Stimulated activated CD4-positive, alpha-beta T cell treated with anti-CD3 and anti-CD28 coated beads, Interleukin-4, amount 100 ng/mL, for 24 hours (primary cell): ENCODE measurements at regions not wholly inside any gene's neighbourhood (a gene's known extent, or its start where the extent isn't known, plus 50 kb on each side); places are given as distances from the start of the nearest gene placed in this dataset.

Experiments used
- DNase-seq: peaks from one replicate; pipeline ENCODE4 v3.0.0-alpha.2; 2020

DNA sequence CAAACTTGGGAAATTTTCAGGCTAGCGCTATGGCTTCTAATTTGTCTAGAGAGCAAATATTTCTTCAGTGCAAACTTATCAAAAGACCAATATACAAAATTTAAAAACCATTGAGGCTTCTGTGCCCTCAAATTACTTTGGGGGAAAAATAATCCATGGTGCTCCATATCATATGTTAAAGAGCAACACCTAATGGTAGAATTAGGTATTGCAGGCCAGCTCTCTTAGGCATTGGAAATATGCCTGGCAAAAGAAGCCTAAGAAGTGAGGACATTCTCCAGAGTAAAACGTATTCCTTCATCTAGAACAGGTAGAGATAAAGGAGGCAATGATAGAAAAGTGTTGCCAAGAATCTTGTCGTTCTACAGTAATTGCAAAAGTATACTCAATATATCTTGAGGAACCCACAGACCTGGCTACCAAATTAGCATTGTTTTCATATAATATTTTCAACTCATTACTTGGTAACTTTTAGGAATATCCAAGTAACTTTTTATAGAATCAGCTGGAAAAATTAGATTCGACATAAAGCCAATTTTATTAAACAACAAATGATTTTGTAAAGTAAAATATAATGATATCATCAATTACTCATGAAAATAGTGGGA lies 401.1 kb downstream of the BCL11A start:
- no peak for DNase-seq

DNA sequence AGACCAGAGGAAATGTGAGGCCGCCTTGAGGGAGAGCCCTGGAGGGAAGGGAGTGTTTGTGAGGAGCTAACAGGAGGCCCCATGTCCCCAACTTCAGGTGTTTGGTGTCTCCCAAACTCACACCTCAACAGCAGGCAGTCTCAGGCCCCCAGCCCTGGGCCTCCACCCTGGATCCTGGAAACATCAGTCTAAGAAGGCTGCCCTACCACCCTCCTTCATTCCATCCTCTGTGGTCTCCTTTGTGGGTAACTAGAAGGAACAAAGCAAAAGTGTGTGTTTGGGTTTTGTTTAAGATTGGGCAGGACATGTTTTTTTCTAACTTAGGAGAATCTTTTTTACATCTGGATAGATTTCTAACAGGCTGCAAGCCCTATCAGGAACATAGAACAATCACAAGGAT lies 404.3 kb downstream of the BCL11A start:
- DNase-seq: no peak

DNA sequence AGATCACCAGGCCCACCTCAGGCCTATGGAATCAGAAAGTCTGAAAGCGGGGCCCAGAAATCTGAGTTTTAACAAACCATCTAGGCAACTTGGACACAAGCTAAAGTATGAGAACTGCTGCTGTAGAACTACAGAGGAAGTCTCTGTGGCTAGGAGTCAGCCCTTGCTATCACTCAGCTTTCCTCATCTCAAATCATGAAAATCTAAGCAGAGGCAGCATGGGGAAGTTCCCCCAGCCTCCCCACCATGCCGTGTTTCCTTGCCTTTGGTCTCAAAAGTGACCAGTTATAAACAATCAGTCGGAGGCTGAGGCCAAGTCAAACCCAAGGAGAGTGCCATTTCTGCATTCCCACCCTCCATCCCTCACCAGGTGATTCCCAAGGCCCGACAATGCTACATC lies 404.7 kb downstream of the BCL11A start:
- no peak for DNase-seq

DNA sequence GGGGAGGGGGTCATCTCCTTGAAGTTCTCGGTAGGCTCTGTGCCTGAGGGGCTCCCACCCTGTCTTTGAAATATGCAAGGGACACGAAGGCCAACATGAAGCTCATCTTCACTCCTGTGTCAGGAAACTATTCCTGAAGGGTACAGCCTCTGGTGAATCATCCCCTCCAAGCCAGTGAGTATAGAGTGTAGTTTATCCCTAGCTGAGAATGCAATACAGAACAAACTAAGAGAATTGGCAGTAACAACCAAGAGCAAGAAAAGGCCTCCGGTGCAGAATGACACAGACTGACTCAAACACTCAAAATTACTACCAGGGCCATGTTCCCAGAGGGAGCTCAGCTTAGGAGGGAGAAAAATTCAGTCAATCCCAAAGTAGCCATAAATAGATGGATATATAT lies 413.3 kb downstream of the BCL11A start:
- no peak for DNase-seq

DNA sequence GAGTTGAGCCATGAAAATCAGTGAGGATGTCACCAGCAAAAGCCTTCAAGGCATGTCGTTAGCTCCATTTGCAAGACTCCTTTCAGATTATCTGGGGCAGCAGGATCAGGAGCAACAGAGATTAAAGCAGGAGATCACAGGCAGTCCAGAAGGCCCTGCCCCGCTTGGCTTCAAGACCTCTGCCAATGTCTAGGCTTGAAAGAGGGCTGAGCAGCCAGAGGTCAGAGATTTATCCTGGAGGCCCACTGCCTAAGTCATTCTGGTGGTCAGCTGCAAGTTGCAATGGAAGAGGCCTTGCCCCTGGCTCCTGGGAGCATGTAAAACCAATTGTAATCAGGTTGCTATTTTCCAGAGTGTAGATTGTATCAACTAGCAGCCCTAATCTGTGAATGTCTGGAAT lies 416.5 kb downstream of the BCL11A start:
- no peak for DNase-seq

DNA sequence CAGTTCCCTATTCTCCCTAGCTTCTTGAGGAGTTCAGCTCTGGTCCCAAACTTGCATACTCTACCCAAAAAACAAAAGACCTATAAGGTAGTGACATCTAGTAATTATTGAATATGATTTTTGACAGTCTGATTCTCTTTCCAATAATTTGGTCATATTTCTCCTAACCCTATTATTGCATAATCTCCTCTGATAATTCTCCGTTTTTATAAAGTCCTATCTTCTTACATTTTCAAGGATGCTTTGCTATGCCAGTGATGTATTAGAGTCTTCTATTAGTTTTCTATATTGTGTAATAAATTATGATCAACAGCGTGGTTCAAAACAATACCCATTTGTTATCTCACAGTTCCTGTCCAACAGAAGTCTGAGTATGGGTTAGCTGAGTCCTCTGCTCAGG lies 426.3 kb downstream of the BCL11A start:
- DNase-seq: no peak

DNA sequence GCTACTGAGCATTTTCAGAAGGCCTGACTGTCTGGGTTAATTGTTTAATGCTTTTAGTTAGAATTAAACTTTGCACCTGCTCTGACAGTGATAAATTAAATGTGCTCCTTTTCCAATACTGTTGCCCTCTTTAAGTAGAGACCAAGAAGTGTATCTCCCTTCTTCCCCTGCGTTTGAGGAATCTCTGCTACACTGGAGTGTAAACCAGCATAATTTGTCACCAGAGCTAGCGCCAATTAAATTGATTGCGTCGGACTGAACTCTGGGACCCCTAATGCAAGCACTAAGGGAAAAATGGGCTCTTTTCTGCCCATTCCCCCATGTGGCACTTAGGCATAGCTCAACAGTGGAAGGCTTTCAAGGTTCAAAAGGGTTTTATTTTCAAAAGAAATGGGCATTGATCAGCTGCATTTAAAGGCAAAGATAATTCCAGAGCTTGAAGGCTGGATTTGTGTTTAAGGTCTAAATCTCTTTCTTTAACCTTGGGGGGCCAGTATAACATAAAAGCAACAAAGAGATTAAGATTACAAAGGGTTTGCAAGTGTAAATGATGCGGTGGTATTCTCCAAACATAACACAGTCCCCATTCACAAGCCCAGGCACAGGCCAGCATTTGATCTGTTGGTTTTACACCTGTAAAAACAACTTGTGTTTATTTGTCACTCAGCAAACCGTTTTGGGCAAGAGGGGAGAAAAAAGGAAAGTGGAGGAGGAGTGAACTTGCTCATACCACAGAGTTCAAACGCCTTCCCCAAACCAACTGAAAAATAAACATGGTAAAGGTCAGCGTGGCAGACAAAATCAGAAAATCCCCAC lies 427.6 kb downstream of the BCL11A start:
- no peak for DNase-seq

DNA sequence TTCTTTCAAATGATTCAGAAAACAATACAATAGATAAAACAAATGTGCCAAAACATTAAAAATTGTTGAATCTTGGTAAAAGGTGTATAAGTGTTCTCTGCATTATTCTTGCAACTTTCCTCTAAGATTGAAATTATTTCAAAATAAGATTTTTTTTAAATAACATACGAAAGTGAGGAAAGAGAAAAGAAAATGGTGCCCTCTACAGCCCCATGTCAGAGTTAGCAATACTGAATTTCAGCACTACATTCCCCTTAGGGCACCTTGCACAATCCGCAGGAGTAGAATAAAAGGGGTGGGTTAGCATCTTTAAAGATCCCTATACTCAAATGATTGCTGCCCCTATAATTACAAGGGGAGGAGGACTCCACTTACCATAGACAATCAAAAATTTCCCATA lies 433.7 kb downstream of the BCL11A start:
- no peak for DNase-seq

DNA sequence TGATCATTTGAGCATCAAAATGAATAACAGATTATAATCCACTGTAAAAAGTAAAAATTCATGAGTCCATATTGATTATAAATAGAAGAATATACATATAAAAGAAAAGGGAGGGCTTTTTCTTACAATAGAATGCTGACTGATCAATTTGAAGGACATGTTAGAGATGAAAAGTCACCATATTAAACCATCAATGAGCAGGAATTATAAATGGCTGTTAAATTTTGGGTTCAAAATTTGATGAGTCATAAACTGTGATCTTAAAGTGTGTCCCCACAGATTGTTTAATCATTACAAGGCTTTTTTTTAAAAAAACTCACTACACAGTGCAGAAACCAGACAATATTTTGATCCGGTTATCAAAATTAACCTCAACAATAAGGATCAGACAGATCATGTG lies 434.5 kb downstream of the BCL11A start:
- no peak for DNase-seq

DNA sequence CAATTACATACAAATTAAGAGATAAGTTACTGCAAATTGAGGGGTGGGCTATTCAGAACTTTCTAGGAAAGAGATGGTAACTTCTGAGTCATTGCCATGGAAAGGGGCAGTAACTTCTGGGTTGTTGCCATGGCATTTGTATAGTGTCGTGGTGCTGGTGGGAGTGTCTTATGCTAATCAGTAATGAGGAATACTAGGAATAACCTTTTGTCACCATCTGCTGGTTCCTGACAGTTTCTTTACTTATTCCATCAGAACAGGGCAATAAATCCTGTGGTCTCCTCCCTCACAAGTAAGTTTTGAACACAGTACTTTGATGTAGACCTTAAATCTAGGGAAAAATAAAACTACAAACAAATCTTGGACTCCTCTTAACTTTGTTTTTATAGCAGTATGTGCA lies 435.4 kb downstream of the BCL11A start:
- no peak for DNase-seq

DNA sequence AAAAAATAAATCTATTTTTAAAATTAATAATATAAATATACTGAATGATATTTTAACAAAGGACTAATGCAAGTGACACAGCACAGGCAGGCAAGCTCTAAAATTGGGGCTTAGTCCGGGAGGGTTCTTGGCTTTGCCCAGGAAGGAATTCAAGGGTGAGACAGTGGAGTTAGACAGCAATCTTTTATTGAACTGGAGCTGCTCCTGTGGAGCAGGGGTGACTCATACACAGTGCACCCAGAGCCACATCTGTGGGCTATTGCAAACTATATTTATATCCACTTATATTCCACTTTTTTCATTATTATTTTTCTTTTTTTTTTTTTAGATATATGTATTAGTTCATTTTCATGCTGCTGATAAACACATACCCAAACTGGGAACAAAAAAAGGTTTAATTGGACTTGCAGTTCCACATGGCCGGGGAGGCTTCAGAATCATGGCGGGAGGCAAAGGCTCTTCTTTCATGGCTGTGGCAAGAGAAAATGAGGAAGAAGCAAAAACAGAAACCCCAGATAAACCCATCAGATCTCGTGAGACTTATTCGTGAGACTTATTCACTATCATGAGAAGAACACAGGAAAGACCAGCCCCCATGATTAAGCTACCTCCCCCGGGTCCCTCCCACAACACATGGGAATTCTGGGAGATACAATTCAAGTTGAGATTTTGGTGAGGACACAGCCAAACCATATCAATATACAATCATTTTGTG lies 437.1 kb downstream of the BCL11A start:
- no peak for DNase-seq

DNA sequence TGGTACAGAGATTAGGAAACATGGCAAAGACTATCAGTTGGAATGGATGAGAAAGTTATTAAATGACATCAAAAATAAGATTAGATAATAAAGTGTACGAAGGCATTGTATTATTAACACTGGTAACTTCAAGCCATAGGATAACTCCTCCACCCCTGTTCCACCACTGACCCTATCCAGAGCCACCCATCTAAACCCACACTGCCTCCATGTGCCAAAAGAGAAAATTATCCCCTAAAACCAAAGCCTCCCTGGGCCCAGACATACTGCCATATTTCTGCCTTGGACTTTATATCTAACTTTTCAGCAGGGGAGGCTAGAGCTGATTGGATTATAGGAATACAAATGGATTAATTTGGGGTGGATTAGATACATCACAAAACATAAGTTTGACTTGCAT lies 443.7 kb downstream of the BCL11A start:
- DNase-seq: no peak

DNA sequence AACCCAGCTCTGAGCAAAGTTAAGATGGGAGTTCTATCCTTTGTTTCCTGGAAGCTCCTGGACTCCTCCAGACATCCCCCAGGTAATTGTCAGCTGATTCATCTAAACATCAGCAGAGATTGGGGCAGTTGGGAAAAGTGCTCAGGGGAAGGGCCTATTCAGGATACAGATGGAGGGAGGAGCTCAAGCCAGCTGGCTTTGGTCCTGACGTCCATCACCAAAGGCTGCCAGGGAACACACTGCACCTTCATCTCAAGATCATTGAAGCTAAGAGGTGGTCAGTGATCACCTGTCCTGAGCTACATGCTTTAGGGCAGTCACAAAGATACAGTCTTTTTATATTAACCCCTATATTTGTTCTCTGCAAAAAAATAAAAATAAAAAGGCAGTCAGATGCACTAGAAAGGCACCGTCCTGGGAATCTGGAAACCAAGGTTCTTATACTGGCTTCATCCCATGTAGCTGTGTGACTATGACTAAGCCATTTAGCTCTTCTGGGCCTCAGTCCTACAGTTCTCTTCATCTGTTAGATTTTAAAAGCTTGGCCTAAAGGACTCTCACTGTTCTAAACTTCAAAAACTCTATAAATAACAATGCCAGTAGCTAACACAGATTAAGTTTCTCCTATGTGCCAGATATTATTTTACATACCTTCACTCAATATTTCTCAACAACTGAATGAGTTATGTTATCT lies 446.5 kb downstream of the BCL11A start:
- DNase-seq: no peak

DNA sequence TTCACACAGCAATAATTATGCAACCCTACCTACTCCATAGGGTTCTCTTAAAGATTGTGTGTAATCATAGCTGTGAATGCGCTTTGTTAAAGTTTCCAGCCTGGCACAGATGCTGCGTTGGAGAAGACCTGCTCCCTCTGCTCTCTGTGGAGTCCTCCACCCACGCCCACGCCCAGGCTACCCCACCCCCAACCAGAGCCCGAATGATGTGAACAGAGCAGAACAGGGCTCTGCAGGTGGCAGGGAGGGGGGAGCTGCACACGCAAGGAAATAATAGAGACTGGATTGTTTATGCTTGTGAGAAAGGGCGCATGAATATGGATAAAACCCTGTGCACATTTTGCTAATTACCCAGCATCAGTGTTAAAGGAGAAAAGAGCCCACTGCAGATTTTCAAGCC lies 447.5 kb downstream of the BCL11A start:
- DNase-seq: no peak

DNA sequence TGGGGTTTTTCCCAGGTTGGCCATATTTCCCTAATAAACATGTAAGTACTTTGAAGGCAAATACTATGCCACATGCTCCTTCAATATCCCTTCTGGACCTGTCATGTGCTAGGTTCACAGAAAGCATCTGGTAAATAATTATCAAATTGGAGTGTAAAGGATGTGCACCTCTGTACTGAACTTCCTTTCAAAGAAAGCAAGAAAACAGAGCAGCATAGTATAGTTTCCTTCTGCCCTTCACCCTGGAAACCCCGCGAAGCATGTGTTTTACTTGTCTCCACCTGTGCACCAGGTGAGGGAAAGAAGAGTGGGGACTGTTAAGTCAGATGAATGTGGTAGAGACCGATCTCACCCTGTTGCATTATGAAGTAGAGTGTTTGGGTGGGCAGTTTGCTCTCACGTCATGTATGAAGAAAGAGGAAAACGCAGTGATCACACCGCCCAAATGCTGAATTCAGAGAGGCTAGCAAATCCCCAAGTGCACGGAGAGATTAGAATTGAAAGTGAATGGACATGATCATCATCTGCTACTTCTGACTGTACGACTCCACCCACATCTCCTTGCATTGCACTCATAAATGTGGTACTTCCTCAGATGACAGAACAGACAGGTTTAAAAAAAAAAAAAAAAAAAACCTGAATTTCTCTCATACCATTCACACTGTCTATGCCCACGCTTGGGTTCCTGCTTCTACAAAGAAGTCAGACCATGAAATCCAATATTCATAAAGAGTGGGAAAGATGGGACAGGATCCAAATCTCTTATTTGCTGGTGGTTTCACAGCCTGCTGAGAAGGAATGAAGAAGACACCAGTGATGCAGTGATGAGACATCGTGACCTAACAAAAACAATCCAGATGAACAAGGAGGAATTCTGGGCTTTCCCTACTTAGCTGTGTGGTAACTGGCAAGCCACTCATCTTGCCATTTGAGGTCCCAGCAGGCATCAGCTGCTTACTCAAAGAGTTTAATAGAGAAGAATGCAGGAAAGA lies 448.6 kb downstream of the BCL11A start:
- no peak for DNase-seq

DNA sequence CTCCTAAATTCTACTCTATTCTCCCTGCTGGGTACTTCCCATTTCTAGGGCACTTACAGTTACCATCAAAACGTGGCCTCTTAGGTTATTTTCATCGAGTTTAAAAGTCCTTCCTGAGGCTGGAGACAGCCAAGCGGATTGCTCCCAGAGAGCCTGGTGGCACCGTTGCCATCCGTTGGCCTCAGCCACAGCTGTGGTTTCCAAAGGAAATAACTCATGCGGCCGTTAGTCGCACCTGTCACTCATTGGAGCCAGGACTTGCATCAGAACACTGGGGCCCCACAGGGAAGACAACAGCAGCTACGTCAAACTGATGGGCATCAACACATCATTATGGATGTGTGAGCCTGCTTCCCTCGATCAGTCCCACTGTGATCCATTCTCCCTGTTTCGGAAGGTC lies 453.4 kb downstream of the BCL11A start:
- no peak for DNase-seq

DNA sequence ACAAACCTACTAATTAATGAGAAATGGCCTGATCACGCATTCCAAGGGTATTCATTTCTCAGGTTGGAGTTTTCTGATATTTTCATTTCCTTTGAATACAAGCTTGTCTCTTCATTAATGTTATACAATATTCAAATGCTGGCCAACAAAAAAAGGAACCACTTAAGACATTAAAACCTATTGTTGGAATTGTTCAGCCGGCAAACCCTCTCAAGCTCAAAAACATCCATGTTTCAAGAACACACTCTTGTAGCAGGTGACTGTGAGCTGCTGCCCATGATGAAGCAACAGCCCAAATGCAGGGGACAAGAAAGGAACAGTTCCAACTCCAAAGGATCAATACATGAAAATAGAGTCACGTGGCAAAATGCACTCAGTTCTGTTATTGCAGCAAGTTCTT lies 454.5 kb downstream of the BCL11A start:
- DNase-seq: no peak

DNA sequence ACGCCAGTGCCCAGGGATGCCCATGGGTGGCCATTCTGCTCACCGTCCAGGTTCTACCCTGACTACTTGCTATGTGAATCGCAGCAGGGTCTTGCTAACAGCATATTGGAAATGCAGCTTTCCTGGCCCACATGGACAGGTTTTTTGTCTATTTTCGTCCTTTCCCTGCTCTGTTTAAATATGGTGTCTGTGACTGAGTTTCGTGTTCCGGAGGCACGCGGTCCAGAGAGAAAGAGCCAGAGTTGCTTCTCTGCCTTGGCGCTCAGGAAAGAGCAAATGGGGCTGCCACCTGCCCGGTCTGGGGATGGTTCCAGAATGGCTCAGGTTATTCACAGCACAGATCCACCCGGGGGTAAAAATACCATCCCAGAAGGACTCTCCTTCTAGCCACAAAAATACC lies 456.2 kb downstream of the BCL11A start:
- no peak for DNase-seq

DNA sequence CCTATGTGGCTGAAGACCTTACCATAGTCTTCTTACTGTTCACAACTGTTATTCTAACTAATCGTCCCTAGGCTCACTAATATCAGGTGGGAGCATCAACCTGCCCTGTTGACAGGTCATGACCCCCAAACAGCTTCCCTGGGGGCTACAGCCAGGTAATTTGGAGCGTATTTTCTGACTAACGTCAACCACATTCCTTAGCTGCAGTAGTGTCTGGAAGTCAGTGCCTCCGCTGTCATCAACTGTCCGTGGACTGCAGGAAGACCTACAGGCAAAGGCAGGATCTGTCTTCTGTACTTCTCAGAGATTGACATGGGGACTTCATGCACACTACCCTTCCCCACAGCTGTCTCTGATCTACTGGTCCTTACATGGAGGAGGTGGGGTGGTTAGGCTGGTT lies 456.9 kb downstream of the BCL11A start:
- no peak for DNase-seq

DNA sequence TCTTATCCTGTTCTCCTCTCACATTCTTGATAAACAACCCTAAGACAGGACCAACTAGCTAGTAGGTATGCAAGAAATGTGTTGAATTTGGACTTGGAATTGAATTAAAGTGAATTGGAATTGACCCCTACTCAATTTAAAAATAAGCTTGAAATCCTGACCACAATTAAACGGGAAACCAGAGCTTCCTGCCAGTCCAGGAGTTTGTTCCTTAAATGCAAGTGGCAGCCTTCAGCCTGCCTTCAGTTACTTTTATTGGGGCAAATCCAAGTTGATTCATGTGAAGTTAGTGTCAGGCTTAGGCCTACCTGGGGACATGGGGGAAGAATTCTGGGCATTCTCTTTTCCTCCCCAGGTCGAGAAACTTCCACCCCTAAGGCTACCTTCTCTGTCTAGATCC lies 457.6 kb downstream of the BCL11A start:
- no peak for DNase-seq

DNA sequence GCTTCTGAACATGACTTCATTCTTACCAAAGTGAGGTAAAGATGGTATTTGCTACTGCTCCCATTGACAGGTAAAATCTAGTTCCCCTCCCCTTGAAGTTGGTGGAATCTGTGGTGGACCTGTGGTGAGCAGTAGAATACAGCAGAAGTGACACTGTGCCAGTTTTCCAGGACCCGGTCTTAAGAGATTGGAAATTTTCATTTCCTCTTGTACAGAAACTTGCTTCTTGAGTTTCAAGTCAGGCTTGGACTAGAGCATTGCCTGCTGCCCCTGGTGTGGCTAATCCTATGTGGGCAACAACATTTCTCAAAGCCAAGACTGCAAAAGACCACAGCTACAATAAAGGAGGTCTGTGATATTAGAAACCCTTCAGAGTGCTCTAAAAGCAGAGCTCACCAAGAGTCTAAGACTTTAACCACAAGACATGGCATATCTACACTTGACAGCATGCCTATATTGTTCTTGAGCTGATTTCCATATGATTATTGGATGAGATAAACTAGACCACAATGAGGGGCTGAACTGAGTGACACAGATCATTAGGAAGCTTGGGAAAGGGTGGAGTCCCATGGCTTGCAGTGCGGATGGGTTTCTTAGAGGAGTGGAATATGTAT lies 458.1 kb downstream of the BCL11A start:
- DNase-seq: no peak

DNA sequence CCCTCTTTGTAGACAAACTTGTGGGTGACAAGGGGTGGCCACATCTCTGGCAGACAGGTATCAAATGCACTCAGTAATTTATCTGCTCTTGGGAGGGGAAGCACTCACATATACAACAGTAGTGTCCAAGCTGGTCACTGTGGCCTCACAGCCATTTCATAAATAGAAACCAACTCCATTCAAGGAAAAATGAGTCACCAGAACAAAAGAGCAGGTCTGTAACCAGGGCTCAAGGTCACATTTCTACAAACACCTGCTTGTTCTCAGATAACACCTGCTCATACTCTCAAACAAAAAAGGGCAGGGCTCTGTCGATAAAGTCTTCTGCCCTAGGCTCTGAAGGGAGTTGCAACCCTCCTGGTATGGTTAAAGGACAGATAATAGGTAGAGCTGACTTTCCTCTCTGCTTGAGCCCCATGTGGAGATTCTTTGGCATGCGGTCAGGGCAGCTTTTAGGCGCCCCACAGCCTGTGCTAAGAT lies 459.0 kb downstream of the BCL11A start:
- no peak for DNase-seq
